IPS-NIHi7 (cell line): ENCODE measurements at regions not wholly inside any gene's neighbourhood (a gene's known extent, or its start where the extent isn't known, plus 50 kb on each side); places are given as distances from the start of the nearest gene placed in this dataset.
"Not testable (repeated sequence)": the region's sequence is repeated elsewhere in the genome, so short reads cannot be mapped to it uniquely, and the experiment has no call there.

Experiments used
- DNase-seq: peaks from one replicate; pipeline ENCODE4 v3.0.0; 2012; ENCODE audit warnings: mixed read lengths; ENCODE audit errors: extremely low spot score

- DNase-seq, result no peak
Observed at GRCh38 chr2:37569986-37570679, 101.3 kb downstream of the CDC42EP3 start.

DNA sequence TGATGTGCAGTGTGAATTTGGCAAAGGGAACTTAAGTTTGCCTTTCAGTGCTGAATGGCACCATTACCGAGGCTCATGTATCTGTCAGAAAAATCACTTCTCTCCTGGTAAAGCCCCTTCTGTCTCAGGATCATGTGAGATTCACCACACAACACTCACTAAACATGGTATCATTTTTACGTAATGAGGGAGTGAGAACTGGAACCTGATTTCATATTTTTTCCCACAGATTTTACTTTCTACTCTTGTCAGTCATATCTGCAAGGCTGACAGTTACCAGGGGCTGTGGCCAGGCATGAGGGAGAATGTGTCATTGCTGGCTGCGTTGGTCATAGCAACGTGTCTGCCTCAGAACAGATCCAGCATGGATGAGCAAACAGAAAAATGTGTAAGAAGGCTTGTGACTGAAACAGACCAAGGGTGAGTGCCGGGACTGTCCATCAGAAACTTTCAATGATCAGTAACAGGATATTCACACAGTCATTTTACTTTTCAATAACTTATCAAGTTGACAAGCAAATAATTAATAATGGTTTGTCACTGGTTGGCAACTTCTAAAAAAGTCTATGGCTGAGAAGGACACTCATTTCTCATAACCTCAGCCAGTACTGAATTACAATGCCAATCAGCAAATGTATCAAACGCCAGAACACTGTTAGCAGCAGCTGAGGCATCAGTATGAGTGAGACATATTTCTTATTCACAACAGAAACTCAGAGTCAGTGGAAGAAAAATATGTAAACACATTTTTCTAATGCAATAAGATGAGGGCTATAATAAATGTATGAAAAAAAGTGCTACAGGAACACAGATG, 100.5 kb downstream of the CDC42EP3 start:
- no peak for DNase-seq

GRCh38 chr2:37571587-37572136, 99.8 kb downstream of the CDC42EP3 start:
- no peak for DNase-seq

GRCh38 chr2:37573451-37574388, 97.7 kb downstream of the CDC42EP3 start:
- no peak for DNase-seq

GRCh38 chr2:37575780-37576179, 95.7 kb downstream of the CDC42EP3 start:
- DNase-seq, result no peak

DNA sequence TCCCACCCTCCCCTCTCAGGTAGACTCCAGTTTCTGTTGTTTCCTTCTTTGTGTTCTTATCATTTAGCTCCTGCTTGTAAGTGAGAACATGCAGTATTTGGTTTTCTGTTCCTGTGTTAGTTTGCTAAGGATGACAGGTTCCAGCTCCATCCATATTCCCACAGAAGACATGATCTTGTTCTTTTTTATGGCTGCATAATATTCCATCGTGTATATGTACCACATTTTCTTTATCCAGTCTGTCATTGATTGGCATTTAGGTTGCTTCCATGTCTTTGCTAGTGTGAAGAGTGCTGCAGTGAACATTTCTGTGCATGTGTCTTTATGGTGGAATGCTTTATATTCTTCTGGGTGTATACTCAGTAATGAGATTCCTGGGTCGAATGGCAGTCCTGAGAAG, 95.2 kb downstream of the CDC42EP3 start:
- DNase-seq, result not testable (repeated sequence)

DNA sequence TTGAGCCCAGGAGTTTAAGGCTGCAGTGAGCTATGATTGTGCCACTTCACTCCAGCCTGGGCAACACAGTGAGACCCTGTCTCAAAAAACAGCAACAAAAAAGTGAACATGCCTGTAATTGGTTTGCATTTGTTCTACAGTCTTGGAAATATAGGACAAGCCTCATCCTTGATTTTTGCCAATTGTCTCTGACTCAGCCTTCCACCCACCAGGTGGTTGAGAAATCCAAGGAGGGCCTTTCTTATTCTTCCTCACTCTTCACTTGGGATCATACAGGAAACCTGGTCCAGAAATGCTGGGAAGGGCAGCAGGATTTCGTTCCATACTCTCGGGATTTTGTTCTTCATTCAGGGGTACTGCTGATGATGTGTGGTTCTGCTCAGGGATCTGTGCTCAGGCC, 94.6 kb downstream of the CDC42EP3 start:
- DNase-seq, result no peak

DNA sequence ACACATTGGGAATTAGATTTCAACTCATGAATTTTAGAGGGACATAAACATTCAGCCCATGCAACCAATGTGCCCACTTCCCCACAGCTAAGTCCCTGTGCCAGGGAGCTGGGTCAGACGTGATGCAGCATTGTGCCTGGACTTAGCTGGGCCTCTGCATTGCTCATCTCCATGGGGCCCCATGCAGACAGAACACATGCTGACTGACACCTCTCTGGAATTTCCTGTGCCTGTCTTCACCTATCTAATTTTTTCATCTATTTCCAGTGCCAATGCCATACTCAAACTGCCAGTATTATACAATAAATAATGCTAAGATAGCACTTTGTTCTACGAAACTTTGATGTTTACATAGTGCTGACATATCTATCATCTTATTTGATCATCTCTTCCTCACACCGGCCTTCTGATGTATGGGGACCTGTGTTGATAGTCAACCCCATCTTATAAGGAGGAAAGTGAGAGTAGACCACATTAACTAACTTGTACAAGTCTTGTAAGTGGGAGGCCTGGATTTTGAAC, 92.2 kb downstream of the CDC42EP3 start:
- DNase-seq, result no peak

- not testable (repeated sequence) for DNase-seq
Observed at GRCh38 chr2:37579949-37580348, 91.5 kb downstream of the CDC42EP3 start.

DNA sequence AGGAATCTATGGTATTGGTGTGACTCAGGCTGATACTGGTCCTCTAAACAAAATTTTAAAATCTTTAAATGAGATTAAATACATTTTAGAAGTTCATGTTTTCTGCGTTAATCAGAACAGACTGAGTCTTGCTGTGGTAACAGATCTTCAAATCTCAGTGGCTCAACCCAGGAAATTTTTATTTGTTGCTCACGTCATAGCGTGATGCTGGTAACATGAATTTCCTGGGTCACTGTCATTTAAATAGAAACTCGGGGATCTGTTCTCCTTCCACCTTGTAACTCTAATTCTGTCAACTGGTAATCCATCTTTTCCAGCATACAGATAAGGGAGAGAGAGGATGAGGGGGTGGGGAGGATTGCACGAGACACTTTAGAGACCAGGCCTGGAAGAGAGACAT, 90.0 kb downstream of the CDC42EP3 start:
- no peak for DNase-seq

GRCh38 chr2:37582481-37583220, 88.8 kb downstream of the CDC42EP3 start:
- no peak for DNase-seq

DNA sequence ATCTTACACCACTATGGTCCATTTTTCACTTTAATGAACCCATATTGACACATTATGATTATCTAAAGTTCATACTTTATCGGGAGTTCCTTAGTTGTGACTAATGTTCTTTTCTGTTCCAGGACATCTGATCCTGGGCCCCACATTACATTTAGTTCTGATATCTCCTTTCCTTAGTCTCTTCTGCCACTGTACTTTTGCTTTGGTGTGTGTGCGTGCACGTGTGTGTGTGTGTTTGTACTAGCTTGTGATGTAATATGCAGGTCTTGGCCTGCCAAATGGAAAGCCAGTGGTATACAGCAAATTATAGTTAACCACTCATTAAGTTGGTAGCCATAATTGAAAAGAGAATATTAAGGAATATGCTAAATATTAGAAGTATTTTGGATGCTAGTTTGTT, 88.0 kb downstream of the CDC42EP3 start:
- DNase-seq, result no peak

DNA sequence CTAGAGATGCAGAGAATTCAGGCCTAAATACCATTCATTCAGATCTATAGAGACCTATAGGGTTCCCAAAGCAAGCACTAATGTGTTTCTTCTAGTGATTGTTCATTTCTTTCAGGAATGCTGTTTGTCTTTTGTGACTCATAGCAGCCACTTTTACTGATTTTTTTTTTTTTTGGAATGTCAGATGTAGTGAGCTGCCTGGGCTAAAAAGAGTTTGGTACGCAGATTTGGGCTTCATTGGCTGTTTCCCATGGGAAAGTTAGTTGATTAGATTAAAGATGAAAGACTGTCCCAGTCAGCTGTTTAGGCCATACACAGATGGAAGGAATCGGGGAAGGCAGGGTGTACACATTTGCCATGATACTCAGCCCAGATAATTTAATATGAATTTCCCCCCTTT, 87.6 kb downstream of the CDC42EP3 start:
- no peak for DNase-seq

DNA sequence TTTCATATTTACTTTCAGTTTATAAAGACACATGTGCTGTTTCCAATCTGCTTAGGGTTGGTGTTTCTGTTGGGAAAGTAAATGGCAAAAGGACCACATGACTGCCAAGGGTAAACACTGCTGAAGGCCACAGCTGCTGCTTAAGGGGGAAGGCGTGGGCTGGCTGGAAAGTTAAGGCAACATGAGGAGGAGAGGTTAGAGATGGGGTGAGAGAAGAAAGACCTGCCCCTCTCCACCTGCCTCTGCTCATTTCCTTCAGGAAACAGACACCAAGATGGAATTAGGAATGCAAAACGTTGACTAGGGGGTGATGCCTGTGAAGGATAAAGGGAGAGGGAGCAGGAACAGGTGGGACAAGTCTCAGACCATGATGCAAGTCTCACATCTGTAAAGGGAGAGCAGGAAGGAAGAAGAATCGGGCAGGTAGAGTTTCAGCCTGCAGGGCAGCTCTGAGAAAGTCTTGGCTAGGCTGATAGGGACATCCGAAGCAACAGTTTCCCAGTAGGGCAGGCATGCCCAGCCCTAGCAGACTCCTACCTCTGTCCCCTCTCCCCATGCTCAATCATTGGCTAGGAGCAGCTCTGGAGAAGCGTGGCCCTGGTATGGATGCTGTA, 86.0 kb downstream of the CDC42EP3 start:
- DNase-seq, result no peak

- no peak for DNase-seq
Observed at GRCh38 chr2:37585982-37586621, 85.3 kb downstream of the CDC42EP3 start.

- DNase-seq, result no peak
Observed at GRCh38 chr2:37586663-37587317, 84.7 kb downstream of the CDC42EP3 start.

- no peak for DNase-seq
Observed at GRCh38 chr2:37587817-37588216, 83.6 kb downstream of the CDC42EP3 start.

- DNase-seq, result no peak
Observed at GRCh38 chr2:37588316-37588777, 83.1 kb downstream of the CDC42EP3 start.

GRCh38 chr2:37589298-37589697, 82.1 kb downstream of the CDC42EP3 start:
- DNase-seq, result no peak
